ENCODE measurements at regions not wholly inside any gene's neighbourhood (a gene's known extent, or its start where the extent isn't known, plus 50 kb on each side); places are given as distances from the start of the nearest gene placed in this dataset.
"Not testable (repeated sequence)": the region's sequence is repeated elsewhere in the genome, so short reads cannot be mapped to it uniquely, and the experiment has no call there.

- DNase-seq, result peak; percentile 75
These were observed 185.2 kb downstream of the SHOX2 start for GRCh38 chr3:157920822-157921700.

GRCh38 chr3:157919319-157919887, 186.8 kb downstream of the SHOX2 start:
- DNase-seq, result no peak

- DNase-seq, result no peak
These were observed 187.8 kb downstream of the SHOX2 start for GRCh38 chr3:157918402-157918801.

- no peak for DNase-seq
These were observed 189.5 kb downstream of the SHOX2 start for GRCh38 chr3:157916672-157917071.

GRCh38 chr3:157914882-157915281, 191.3 kb downstream of the SHOX2 start:
- no peak for DNase-seq

GRCh38 chr3:157913741-157914150, 192.5 kb downstream of the SHOX2 start:
- peak; percentile 8 for DNase-seq

- DNase-seq, result no peak
These were observed 193.4 kb downstream of the SHOX2 start for GRCh38 chr3:157912514-157913451.

- no peak for DNase-seq
These were observed 199.6 kb downstream of the SHOX2 start for GRCh38 chr3:157906627-157907026.

GRCh38 chr3:157905885-157906284, 200.3 kb downstream of the SHOX2 start:
- DNase-seq, result no peak

- DNase-seq, result not testable (repeated sequence)
These were observed 203.5 kb downstream of the SHOX2 start for GRCh38 chr3:157902680-157903079.

- DNase-seq, result no peak
These were observed 218.2 kb downstream of the SHOX2 start for GRCh38 chr3:157888040-157888439.

GRCh38 chr3:157876556-157876955, 229.7 kb downstream of the SHOX2 start:
- DNase-seq, result no peak

- no peak for DNase-seq
These were observed 233.3 kb downstream of the SHOX2 start for GRCh38 chr3:157872902-157873301.

- DNase-seq, result no peak
These were observed 234.3 kb downstream of the SHOX2 start for GRCh38 chr3:157871838-157872460.

- no peak for DNase-seq
These were observed 235.0 kb downstream of the SHOX2 start for GRCh38 chr3:157871248-157871647.

- DNase-seq, result no peak
These were observed 237.3 kb downstream of the SHOX2 start for GRCh38 chr3:157868946-157869345.

- no peak for DNase-seq
These were observed 238.0 kb downstream of the SHOX2 start for GRCh38 chr3:157868196-157868595.

GRCh38 chr3:157865352-157866000, 240.7 kb downstream of the SHOX2 start:
- DNase-seq, result no peak

GRCh38 chr3:157861076-157861765, 245.0 kb downstream of the SHOX2 start:
- no peak for DNase-seq

GRCh38 chr3:157859541-157859940, 246.7 kb downstream of the SHOX2 start:
- no peak for DNase-seq

GRCh38 chr3:157858821-157859220, 247.4 kb downstream of the SHOX2 start:
- no peak for DNase-seq

GRCh38 chr3:157857440-157857839, 248.8 kb downstream of the SHOX2 start:
- DNase-seq, result no peak
